Breast epithelium (tissue), 3 donors: ENCODE measurements at regions not wholly inside any gene's neighbourhood (a gene's known extent, or its start where the extent isn't known, plus 50 kb on each side); places are given as distances from the start of the nearest gene placed in this dataset.

Experiments
- POLR2A ChIP-seq: fragments of 450-650 bp; IDR thresholded peaks from one replicate; pipeline ENCODE4 v1.6.1; 2016; ENCODE audit warnings: antibody characterized with exemption, mild to moderate bottlenecking, moderate library complexity
- TF ChIP-seq, protein P1 (sequence below), 3 donors: fragments of 450-650 bp; IDR thresholded peaks; one replicate each; pipeline ENCODE4 v1.5.1; 2016 to 2017; ENCODE audit warnings: antibody characterized with exemption in 3 of 3, mild to moderate bottlenecking in 3 of 3, moderate library complexity in 3 of 3

GRCh38 chr15:57883701-57884100 lies 177.2 kb downstream of the POLR2M start:
- TF ChIP-seq, protein P1, sequence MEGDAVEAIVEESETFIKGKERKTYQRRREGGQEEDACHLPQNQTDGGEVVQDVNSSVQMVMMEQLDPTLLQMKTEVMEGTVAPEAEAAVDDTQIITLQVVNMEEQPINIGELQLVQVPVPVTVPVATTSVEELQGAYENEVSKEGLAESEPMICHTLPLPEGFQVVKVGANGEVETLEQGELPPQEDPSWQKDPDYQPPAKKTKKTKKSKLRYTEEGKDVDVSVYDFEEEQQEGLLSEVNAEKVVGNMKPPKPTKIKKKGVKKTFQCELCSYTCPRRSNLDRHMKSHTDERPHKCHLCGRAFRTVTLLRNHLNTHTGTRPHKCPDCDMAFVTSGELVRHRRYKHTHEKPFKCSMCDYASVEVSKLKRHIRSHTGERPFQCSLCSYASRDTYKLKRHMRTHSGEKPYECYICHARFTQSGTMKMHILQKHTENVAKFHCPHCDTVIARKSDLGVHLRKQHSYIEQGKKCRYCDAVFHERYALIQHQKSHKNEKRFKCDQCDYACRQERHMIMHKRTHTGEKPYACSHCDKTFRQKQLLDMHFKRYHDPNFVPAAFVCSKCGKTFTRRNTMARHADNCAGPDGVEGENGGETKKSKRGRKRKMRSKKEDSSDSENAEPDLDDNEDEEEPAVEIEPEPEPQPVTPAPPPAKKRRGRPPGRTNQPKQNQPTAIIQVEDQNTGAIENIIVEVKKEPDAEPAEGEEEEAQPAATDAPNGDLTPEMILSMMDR (IDR thresholded peaks at IDR 0.05): no peak
- TF ChIP-seq POLR2A: no peak
